ENCODE measurements at regions not wholly inside any gene's neighbourhood (a gene's known extent, or its start where the extent isn't known, plus 50 kb on each side); places are given as distances from the start of the nearest gene placed in this dataset.

GRCh38 chr6:91392951-91393350 lies 806.1 kb upstream of the MAP3K7 start:
- no peak overlapping the region for H3K4me3 ChIP-seq
- no peak for DNase-seq
- H3K9me3 ChIP-seq: no peaks in the 10 kb centered on the region
- H3K27me3 ChIP-seq: no peaks in the 10 kb centered on the region
- no peaks in the 10 kb centered on the region for H3K36me3 ChIP-seq

- Histone ChIP-seq H3K4me3 (no peak overlapping the region), H3K36me3 (no peaks in the 10 kb centered on the region), H3K9me3 (no peaks in the 10 kb centered on the region), H3K27me3 (no peaks in the 10 kb centered on the region)
- DNase-seq: no peak
Observed at GRCh38 chr6:91387290-91388059, 800.6 kb upstream of the MAP3K7 start.

- H3K4me3 ChIP-seq: no peak overlapping the region
- H3K27me3 ChIP-seq: no peaks in the 10 kb centered on the region
- H3K9me3 ChIP-seq: no peaks in the 10 kb centered on the region
- DNase-seq: no peak
- H3K36me3 ChIP-seq: no peaks in the 10 kb centered on the region
Observed at GRCh38 chr6:91386204-91386603, 799.3 kb upstream of the MAP3K7 start.

GRCh38 chr6:91383207-91383606 lies 796.3 kb upstream of the MAP3K7 start:
- Histone ChIP-seq H3K36me3 (no peaks in the 10 kb centered on the region), H3K4me3 (no peak overlapping the region), H3K27me3 (no peaks in the 10 kb centered on the region), H3K9me3 (no peaks in the 10 kb centered on the region)
- no peak for DNase-seq

GRCh38 chr6:91376686-91377085 lies 789.8 kb upstream of the MAP3K7 start:
- no peaks in the 10 kb centered on the region for H3K27me3 ChIP-seq
- no peak for DNase-seq
- no peaks in the 10 kb centered on the region for H3K36me3 ChIP-seq
- H3K4me3 ChIP-seq: no peak overlapping the region
- H3K9me3 ChIP-seq: no peaks in the 10 kb centered on the region

DNA sequence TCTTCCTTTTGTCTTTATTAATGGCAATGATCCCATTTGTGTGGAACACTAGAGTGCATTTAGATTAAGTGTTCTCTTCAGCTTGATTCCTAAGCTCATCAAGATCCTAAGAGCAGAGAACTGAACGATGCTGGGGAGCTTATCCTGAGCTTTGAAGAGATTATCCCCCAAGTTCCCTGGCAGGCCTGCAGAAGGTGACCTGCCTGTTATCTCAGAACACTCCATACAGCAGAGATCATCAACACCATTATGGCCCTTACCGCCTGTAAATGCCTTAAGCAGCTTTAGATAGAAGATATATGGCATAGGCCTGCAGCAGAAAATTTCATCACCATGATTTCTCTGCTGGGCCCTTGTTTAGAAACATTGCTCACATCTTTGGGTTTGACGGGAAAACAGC lies 779.9 kb upstream of the MAP3K7 start:
- H3K9me3 ChIP-seq: no peaks in the 10 kb centered on the region
- no peak overlapping the region for H3K4me3 ChIP-seq
- H3K36me3 ChIP-seq: no peaks in the 10 kb centered on the region
- no peak for DNase-seq
- no peaks in the 10 kb centered on the region for H3K27me3 ChIP-seq

- no peak for DNase-seq
Observed at GRCh38 chr6:91358986-91359385, 772.1 kb upstream of the MAP3K7 start.

DNA sequence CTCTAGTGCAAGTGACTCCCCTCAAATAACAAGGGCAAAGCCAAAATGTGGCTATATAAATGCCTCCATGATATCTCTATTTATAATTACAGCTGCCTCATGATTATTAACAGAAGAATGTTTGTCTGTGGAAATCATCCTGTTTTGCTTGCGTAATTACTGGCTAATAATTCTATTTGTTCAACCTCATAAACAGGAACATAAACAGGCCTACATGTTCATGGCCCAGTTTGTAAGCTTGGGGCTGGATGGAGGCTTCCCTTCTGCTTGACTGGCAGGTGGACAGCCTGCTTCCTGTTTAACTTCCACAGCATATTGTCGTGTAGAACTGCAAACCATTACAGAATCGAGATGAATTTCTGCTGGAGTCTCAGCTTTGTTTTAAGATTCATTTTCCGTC lies 766.0 kb upstream of the MAP3K7 start:
- DNase-seq: no peak
- no peak overlapping the region for H3K4me3 ChIP-seq
- no peaks in the 10 kb centered on the region for H3K9me3 ChIP-seq
- no peaks in the 10 kb centered on the region for H3K36me3 ChIP-seq
- no peaks in the 10 kb centered on the region for H3K27me3 ChIP-seq

More at GRCh38 chr6:91358986-91359385, 772.1 kb upstream of the MAP3K7 start:
- Histone ChIP-seq H3K27me3 (no peaks in the 10 kb centered on the region), H3K4me3 (no peak overlapping the region), H3K36me3 (no peaks in the 10 kb centered on the region), H3K9me3 (no peaks in the 10 kb centered on the region)

DNA sequence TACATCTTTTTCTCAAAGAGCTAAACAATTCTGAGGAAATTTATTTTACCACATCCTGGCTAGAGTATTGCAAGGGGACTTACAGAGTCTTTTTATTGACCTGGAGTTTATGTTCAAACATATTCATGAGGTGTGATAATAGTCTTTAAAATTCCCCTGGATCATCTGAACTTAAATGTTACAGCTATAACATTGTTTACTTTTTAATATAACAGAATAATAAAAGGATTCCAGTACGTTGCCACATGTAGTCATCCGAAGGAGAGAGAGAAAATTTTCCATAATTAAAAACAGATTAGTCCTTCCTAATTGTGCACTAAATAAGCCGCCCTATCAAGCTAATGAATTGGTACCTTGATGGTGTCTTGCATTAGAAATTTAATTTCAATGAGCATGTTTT lies 765.4 kb upstream of the MAP3K7 start:
- Histone ChIP-seq H3K36me3 (no peaks in the 10 kb centered on the region), H3K27me3 (no peaks in the 10 kb centered on the region), H3K9me3 (no peaks in the 10 kb centered on the region), H3K4me3 (no peak overlapping the region)
- no peak for DNase-seq

DNA sequence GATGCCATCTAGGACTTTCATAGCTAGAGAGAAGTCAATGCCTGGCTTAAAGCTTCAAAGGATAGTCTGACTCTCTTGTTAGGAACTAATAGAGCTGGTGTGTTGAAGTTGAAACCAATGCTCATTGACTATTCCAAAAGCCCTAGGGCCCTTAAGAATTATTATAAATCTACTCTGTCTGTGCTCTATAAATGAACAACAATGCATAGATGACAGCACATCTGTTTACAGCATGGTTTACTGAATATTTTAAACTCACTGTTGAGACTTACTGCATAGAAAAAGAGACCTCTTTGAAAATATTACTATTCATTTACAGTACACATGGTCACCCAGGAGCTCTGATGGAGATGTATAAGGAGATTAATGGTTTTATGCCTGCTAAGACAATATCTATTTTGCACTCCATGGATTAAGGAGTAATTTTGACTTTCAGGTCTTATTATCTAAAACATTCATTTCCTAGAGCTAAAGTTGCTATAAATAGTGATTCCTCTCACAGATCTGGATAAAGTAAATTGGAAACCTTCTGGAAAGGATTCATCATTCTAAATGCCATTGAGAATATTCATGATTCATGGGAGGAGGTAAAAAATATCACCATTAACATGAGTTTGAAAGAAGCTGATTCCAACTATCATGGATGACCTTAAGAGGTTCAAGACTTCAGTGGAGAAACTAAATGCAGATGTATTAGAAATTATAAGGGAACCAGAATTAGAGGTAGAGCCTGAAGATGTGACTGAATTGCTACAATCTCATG lies 763.5 kb upstream of the MAP3K7 start:
- Histone ChIP-seq H3K4me3 (no peak overlapping the region), H3K27me3 (no peaks in the 10 kb centered on the region), H3K9me3 (no peaks in the 10 kb centered on the region), H3K36me3 (no peaks in the 10 kb centered on the region)
- DNase-seq: no peak

DNA sequence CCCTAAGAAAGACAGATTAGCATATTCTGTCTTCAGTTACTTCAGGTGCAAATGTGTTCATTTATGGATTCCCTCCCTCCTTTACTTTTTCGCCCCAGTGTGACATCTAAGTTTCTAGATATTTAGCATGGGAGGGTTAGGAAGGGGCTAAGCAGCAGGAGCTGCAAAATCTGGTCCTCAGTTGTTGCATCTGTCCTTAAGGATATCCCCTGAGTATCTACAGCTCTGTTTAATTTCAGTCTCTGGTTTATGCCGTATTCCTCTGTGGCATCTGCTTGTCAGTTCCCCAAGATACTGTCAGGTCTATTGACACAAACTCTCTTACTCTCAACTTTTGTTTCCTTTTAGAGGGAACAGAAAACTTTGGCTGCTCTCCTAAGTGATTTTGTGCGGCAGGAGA lies 754.6 kb upstream of the MAP3K7 start:
- no peaks in the 10 kb centered on the region for H3K9me3 ChIP-seq
- no peaks in the 10 kb centered on the region for H3K36me3 ChIP-seq
- H3K27me3 ChIP-seq: no peaks in the 10 kb centered on the region
- DNase-seq: no peak
- H3K4me3 ChIP-seq: no peak overlapping the region

- Histone ChIP-seq H3K4me3 (no peak overlapping the region), H3K27me3 (no peaks in the 10 kb centered on the region), H3K9me3 (no peaks in the 10 kb centered on the region), H3K36me3 (no peaks in the 10 kb centered on the region)
- no peak for DNase-seq
Observed at GRCh38 chr6:91340896-91341395, 754.1 kb upstream of the MAP3K7 start.

GRCh38 chr6:91337967-91338366 lies 751.1 kb upstream of the MAP3K7 start:
- no peak for DNase-seq
- Histone ChIP-seq H3K36me3 (no peaks in the 10 kb centered on the region), H3K9me3 (no peaks in the 10 kb centered on the region), H3K4me3 (no peak overlapping the region), H3K27me3 (no peaks in the 10 kb centered on the region)

- no peaks in the 10 kb centered on the region for H3K36me3 ChIP-seq
- no peak overlapping the region for H3K4me3 ChIP-seq
- no peaks in the 10 kb centered on the region for H3K27me3 ChIP-seq
- H3K9me3 ChIP-seq: no peaks in the 10 kb centered on the region
- DNase-seq: no peak
Observed at GRCh38 chr6:91330896-91331295, 744.0 kb upstream of the MAP3K7 start.

- H3K4me3 ChIP-seq: no peak overlapping the region
- H3K36me3 ChIP-seq: no peaks in the 10 kb centered on the region
- no peaks in the 10 kb centered on the region; the same call in 1 of the 2 replicates for H3K27me3 ChIP-seq
- no peaks in the 10 kb centered on the region for H3K9me3 ChIP-seq
- no peak for DNase-seq
Observed at GRCh38 chr6:91328241-91328640, 741.4 kb upstream of the MAP3K7 start.

DNA sequence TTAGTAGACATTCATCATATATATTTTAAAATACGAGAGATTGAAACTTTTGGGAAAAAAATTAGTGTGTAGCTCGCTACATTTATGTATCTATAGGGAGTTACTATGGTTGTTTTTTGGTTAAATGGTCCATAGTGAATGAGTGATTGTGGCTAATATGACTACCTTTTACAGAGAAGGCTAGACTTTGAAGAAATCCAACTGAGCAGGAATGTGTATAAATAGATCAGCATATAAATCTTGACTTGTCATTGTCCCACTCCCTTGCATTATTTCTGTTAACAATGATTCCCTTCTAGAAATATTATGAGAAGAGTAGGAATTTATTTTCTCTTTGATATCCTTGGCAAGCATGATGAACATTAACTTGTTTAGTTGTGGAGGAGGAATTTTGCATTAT lies 737.8 kb upstream of the MAP3K7 start:
- no peak overlapping the region for H3K4me3 ChIP-seq
- H3K36me3 ChIP-seq: no peaks in the 10 kb centered on the region
- no peaks in the 10 kb centered on the region; the same call in 1 of the 2 replicates for H3K27me3 ChIP-seq
- no peak for DNase-seq
- no peaks in the 10 kb centered on the region for H3K9me3 ChIP-seq

- H3K9me3 ChIP-seq: no peaks in the 10 kb centered on the region
- no peaks in the 10 kb centered on the region for H3K27me3 ChIP-seq
- H3K36me3 ChIP-seq: no peaks in the 10 kb centered on the region
- DNase-seq: no peak
- H3K4me3 ChIP-seq: no peak overlapping the region
Observed at GRCh38 chr6:91317984-91318383, 731.1 kb upstream of the MAP3K7 start.

All from MG63 (cell line).